GM06990 (cell line): ENCODE measurements at regions not wholly inside any gene's neighbourhood (a gene's known extent, or its start where the extent isn't known, plus 50 kb on each side); places are given as distances from the start of the nearest gene placed in this dataset.

Experiments used
- DNase-seq: peaks from one replicate; pipeline ENCODE4 v3.0.0-alpha.2; 2011; ENCODE audit not compliant: insufficient read length; ENCODE audit errors: extremely low read depth
- H3K27me3 ChIP-seq: replicated peaks from 2 replicates; pipeline ENCODE4 v1.6.0; 2011; ENCODE audit warnings: low read length; ENCODE audit not compliant: control insufficient read depth, insufficient read depth
- H3K36me3 ChIP-seq: 2 replicates; pipeline ENCODE4 v1.5.1; 2011; ENCODE audit warnings: low read length; ENCODE audit not compliant: control insufficient read depth, insufficient read depth
- H3K4me3 ChIP-seq: replicated peaks from 2 replicates; pipeline ENCODE4 v1.5.1; 2011; ENCODE audit warnings: low read depth, mild to moderate bottlenecking, control low read depth, low read length
- TF ChIP-seq, protein P1 (sequence below): IDR thresholded peaks from 2 replicates; pipeline ENCODE4 v1.5.1; 2011; ENCODE audit warnings: low read length, control low read depth, mild to moderate bottlenecking, inconsistent platforms; ENCODE audit not compliant: insufficient read depth, poor library complexity, severe bottlenecking

DNA sequence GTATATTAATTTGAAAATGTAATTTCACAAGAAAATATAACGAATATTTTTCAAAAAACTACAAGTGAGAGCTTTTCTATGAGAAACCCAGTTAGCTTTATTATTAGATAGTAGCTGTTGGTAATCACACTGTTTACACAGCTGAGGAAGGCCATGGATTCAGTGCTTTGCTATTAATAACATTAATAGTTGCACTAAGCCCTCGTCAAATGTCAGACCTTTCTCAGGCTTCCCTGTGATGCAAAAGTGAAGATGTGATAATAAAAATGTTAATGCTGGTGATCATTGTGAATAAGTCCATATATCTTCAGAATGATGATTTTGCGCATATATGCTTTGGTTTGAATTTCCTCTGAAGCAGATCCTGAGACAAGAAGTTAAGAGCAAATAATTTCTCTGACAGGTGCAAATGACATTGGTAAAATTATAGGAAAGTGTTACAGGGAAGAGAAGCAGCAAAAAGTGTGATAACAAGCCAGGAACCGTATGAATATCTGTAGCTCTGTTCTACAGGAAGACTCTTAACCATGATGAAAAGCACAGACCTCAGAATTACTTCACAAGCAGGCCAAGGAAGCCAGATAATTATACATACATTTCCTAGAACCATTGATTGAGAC lies 56.5 kb upstream of the CNTN6 start:
- Histone ChIP-seq H3K36me3 (no peaks in the 10 kb centered on the region), H3K4me3 (no peak overlapping the region), H3K27me3 (no peaks in the 10 kb centered on the region)
- TF ChIP-seq, protein P1, sequence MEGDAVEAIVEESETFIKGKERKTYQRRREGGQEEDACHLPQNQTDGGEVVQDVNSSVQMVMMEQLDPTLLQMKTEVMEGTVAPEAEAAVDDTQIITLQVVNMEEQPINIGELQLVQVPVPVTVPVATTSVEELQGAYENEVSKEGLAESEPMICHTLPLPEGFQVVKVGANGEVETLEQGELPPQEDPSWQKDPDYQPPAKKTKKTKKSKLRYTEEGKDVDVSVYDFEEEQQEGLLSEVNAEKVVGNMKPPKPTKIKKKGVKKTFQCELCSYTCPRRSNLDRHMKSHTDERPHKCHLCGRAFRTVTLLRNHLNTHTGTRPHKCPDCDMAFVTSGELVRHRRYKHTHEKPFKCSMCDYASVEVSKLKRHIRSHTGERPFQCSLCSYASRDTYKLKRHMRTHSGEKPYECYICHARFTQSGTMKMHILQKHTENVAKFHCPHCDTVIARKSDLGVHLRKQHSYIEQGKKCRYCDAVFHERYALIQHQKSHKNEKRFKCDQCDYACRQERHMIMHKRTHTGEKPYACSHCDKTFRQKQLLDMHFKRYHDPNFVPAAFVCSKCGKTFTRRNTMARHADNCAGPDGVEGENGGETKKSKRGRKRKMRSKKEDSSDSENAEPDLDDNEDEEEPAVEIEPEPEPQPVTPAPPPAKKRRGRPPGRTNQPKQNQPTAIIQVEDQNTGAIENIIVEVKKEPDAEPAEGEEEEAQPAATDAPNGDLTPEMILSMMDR = no peak
- no peak for DNase-seq

DNA sequence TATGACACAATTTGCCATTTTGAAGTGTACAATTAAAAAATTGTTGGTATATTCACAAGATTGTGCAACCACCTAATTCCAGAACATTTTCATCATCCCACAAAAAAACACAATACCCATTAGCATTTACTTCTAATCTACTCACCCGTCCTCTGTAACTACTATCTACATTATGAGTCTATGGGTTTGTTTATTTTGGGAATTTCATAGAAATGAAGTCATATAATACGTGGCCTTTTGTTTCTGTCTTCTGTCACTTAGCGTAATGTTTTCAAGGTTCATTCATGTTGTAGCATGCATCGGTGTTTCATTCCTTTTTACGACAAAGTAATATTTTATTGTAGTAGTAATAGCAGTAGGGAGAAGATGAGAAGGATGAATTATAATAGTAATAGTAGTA lies 55.2 kb upstream of the CNTN6 start:
- Histone ChIP-seq H3K27me3 (no peaks in the 10 kb centered on the region), H3K36me3 (no peaks in the 10 kb centered on the region), H3K4me3 (no peak overlapping the region)
- no peak for DNase-seq
- TF ChIP-seq, protein P1 = no peak
